Epithelial cell of esophagus (primary cell): ENCODE measurements at regions not wholly inside any gene's neighbourhood (a gene's known extent, or its start where the extent isn't known, plus 50 kb on each side); places are given as distances from the start of the nearest gene placed in this dataset.

Experiments used
- DNase-seq: peaks from one replicate; pipeline ENCODE4 v3.0.0; 2010; ENCODE audit warnings: low read depth
- H3K4me3 ChIP-seq: 2 replicates; pipeline ENCODE4 v1.5.1; 2011; ENCODE audit warnings: mild to moderate bottlenecking, low read length, control low read depth
- TF ChIP-seq, protein P1 (sequence below): IDR thresholded peaks from 2 replicates; pipeline ENCODE4 v1.5.1; 2011; ENCODE audit warnings: low read depth, mild to moderate bottlenecking, low read length, control low read depth, inconsistent platforms; ENCODE audit not compliant: insufficient read depth; ENCODE audit errors: missing control alignments

DNA sequence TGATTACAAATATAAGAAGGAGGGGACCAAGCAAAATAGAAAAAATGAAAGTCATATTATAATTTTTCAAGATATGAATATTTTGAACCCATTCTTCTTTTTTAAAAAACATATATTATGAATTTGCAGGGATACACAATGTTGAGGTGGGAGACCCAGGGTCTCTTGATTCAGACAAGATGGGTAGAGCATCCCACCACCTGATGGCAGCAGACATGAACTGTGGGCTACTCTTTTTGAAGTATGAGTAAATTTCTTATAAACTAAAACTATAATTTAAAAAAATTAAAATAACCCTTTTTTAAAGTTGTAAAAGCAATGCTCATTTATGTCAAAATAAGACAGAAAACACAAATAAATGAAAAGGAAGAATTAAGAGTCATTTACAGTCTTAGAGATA lies 202.7 kb upstream of the PRICKLE1 start:
- DNase-seq = no peak
- TF ChIP-seq, protein P1, sequence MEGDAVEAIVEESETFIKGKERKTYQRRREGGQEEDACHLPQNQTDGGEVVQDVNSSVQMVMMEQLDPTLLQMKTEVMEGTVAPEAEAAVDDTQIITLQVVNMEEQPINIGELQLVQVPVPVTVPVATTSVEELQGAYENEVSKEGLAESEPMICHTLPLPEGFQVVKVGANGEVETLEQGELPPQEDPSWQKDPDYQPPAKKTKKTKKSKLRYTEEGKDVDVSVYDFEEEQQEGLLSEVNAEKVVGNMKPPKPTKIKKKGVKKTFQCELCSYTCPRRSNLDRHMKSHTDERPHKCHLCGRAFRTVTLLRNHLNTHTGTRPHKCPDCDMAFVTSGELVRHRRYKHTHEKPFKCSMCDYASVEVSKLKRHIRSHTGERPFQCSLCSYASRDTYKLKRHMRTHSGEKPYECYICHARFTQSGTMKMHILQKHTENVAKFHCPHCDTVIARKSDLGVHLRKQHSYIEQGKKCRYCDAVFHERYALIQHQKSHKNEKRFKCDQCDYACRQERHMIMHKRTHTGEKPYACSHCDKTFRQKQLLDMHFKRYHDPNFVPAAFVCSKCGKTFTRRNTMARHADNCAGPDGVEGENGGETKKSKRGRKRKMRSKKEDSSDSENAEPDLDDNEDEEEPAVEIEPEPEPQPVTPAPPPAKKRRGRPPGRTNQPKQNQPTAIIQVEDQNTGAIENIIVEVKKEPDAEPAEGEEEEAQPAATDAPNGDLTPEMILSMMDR = no peak
- H3K4me3 ChIP-seq = no peak overlapping the region

DNA sequence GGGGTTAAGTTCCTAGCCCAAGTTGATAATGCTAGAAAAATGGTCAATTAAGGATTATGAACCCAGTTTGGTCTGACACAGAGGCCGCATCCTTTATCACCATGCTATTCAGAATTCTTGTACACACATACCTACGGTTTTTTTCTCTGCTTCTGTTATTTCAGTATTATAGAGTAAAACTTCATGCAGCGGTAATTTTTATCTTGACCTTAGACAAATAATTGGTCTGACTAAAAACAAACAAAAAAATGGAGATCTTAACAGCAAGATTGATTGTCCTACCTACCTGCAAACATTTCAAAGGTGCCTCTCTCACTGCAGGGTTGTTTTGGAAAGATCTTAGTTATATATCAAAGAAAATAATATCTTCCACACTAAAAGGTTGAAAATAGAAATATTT lies 201.9 kb upstream of the PRICKLE1 start:
- TF ChIP-seq, protein P1 = no peak
- DNase-seq = no peak

DNA sequence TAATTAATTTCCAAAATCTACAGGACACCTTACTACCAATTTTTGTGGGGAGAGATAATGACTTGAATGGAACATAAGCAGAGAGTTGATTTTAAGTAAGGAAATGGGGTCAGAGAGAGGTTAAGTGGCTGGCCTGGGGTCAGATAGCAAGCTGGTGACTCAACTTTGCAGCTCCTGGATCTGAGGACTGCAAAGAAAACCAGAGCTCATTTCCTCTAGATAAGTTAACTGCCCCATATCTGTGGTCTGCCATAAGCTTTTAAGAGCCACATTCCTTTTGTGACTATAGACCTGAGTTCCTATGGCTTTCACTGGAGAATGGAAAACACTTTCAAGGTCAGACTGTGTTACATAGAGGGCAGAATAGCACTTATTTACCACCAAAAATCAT lies 201.2 kb upstream of the PRICKLE1 start:
- TF ChIP-seq, protein P1 = no peak
- no peak overlapping the region for H3K4me3 ChIP-seq
- peak; percentile 9 for DNase-seq

More for the DNA sequence above, 201.9 kb upstream of the PRICKLE1 start:
- H3K4me3 ChIP-seq = no peak overlapping the region

DNA sequence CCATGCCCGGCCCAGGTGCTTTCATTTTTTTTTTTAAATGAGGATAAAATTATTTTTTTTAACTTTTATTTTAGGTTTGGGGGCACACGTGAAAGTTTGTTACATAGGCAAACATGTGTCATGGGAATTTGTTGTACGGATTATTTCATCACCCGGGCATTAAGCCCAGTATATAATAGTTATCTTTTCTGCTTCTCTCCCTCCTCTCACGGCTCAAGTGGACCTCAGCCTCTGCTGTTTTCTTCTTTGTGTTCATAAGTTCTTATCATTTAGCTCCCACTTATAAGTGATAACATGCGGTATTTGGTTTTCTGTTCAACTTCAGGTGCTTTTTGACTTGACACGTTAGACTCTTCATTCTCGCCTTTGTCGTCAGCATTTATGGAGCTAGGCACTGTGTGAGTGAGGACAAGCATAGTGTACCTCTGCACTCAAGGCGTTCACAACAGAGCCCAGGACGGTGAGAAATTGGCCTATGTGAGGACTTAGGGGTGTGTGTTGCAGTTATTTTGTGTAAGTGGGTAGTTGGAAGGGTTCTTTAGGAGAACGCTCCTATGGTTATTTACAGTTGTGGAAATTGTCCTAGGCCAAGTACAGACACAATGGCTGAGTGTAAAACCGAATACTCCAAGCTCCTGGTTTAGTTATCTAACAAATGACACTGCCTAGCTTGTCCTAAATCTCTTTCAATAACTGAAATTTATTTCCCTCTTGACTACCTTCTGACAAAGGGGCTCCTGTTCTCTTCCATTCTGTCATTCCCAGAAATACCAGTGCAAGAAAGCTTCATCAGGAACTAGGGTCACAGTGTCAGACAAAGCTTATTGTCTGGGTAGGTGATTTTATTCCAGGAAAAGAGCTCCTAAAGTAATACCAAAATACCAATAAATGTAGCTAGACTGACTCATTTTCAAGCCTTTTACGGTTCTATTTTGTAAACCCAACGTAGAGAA lies 200.5 kb upstream of the PRICKLE1 start:
- TF ChIP-seq, protein P1 = no peak
- DNase-seq = no peak
- H3K4me3 ChIP-seq = no peak overlapping the region

DNA sequence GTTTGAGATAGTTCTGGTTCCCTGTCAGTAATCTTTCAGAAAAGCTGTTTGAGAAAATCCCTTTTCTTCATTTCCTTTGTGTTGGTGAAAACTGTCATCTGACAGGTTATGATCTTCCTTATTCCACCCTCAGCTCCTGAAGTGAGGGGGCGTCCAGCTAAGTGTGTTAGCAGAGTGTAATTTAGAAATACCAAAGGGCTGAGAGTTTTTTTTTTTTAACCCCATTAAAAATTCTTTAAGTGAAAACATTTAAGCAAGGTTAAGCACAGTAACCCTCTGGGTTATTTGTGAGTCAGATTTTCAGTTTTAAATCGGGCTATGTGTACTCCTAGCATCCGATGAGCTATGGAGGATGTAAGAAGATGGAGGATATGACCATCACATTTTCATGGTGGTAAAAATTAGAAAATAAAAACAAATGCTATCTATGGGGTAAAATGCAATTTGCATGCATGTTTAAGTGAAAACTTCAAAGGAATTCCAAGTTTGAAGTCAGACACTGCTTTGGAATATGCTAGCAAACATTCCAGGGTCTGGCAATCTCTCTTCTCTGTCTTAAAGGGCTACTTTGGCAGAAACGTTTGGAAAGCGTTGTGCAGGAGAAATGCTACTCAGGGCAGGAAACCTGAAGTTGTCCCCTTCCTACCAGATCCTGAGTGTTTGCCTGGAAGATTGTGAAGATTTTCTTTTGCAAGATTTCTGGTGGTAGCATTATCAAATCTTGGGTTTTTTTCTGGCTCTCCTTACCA lies 197.0 kb upstream of the PRICKLE1 start:
- TF ChIP-seq, protein P1 = no peak
- H3K4me3 ChIP-seq = no peak overlapping the region
- DNase-seq = no peak

DNA sequence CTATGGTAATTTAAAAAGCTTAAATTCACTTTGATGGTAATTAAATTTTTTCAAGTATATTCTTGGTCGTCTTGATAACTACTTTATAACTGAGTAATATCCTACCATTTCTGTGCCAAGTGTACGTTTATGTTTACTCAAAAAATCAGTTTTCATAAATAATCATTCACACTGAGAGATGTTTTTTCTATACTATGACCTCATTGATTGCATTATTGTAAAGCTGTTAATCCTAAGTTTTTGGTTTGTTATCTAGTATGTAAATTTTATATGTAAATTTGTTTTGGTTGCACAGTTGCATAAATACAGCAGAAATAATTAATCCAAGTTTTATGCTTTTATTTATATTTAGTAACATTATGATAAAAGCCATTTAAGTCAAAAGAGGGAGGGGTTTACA lies 196.4 kb upstream of the PRICKLE1 start:
- H3K4me3 ChIP-seq = no peak overlapping the region
- no peak for DNase-seq
- TF ChIP-seq, protein P1 = no peak
